GM21423 (cell line): ENCODE measurements at regions not wholly inside any gene's neighbourhood (a gene's known extent, or its start where the extent isn't known, plus 50 kb on each side); places are given as distances from the start of the nearest gene placed in this dataset.
A peak's percentile ranks its signal among the peaks of the same experiment; 100 is the strongest.
"Not testable (repeated sequence)": the region's sequence is repeated elsewhere in the genome, so short reads cannot be mapped to it uniquely, and the experiment has no call there.

Source experiments
- ATAC-seq: cut with Tn5 transposase; IDR thresholded peaks from one replicate; pipeline ENCODE4 v1.9.1; 2021; ENCODE audit warnings: mild to moderate bottlenecking, moderate library complexity; ENCODE audit not compliant: unreplicated experiment

DNA sequence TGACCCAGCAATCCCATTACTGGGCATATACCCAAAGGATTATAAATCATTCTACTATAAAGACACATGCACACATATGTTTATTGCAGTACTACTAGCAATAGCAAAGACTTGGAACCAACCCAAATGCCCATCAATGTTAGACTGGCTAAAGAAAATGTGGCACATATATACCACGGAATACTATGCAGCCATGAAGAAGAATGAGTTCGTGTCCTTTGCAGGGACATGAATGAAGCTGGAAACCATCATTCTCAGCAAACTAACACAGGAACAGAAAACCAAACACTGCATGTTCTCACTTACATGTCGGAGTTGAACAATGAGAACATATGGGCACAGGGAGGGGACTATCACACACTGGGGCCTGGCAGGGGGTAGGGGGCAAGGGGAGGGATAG, 183.0 kb downstream of the HACE1 start:
- ATAC-seq = not testable (repeated sequence)

DNA sequence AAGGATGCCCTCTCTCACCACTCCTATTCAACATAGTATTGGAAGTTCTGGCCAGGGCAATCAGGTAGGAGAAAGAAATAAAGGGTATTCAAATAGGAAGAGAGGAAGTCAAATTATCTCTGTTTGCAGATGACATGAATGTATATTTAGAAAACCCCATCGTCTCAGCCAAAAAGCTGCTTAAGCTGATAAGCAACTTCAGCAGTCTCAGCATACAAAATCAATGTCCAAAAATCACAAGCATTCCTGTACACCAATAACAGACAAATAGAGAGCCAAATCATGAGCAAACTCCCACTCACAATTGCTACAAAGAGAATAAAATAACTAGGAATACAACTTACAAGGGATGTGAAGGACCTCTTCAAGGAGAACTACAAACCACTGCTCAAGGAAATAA, 184.6 kb downstream of the HACE1 start:
- not testable (repeated sequence) for ATAC-seq

DNA sequence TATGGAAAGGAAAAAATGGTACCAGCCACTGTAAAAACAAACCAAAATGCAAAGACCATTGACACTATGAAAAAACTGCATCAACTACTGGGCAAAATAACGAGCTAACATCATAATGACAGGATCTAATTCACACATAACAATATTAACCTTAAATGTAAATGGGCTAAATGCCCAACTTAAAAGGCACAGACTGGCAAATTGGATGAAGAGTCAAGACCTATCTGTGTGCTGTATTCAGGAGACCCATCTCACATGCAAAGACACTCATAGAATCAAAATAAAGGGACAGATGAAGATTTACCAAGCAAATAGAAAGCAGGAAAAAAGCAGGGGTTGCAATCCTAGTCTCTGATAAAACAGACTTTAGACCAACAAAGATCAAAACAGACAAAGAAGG, 186.6 kb downstream of the HACE1 start:
- not testable (repeated sequence) for ATAC-seq

DNA sequence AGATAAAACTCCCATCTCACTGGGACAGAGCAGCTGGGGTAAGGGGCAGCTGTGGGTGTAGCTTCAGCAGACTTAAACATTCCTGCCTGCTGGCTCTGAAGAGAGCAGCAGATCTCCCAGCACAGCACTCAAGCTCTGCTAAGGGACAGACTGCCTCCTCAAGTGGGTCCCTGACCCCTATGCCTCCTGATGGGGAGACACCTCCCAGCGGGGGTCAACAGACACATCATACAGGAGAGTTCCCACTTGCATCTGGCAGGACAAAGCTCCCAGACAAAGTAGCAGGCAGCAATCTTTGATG, 188.2 kb downstream of the HACE1 start:
- not testable (repeated sequence) for ATAC-seq

DNA sequence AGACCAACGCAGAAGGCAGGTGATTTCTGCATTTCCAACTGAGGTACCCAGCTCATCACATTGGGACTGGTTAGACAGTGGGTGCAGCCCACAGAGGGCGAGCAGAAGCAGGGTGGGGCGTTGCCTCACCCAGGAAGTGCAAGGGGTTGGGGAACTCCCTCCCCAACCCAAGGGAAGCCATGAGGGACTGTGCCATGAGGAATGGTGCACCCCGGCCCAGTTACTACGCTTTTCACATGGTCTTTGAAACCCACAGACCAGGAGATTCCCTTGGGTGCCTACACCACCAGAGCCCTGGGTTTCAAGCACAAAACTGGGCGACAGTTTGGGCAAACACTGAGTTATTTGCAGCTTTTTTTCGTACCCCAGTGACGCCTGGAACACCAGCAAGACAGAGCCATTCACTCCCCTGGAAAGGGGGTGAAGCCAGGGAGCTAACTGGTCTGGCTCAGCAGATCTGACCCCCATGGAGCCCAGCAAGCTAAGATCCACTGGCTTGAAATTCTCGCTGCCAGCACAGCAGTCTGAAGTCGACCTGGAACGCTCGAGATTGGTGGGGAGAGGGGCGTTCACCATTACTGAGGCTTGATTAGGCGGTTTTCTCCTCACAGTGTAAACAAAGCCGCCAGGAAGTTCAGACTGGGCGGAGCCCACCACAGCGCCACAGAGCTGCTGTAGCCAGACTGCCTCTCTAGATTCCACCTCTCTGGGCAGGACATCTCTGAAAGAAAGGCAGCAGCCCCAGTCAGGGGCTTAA, 188.7 kb downstream of the HACE1 start:
- not testable (repeated sequence) for ATAC-seq

DNA sequence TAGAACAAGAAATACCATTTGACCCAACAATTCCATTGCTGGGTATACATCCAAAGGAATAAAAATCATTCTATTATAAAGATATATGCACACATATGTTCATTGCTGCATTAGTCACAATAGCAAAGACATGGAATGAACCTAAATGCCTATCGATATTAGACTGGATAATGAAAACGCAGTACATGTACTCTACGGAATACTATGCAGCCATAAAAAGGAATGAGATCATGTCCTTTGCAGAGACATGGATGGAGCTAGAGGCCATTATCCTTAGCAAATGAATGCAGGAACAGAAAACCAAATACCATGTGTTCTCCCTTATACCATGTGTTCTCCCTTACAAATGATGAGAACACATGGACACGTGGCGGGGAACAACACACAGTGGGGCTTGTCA, 190.2 kb downstream of the HACE1 start:
- no peak for ATAC-seq

DNA sequence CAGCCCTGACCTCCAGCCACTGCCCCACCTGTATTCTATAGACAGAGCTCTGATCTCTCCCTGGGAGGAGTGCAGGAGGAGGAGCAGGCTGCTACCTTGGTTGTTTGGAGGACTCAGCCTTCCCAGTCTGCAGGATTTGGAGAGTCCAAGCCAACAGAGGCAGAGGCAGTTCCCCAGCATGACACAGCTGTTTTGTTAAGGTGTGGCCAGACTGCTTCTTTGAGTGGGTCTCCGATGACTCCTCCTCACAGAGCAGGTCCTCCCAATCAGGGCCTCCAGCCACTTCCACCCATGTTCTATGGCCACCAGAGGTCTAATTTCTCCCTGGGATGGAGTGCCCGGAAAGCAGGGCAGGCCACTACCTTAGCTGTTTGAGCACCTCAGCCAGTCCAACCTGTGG, 203.5 kb downstream of the HACE1 start:
- no peak for ATAC-seq

DNA sequence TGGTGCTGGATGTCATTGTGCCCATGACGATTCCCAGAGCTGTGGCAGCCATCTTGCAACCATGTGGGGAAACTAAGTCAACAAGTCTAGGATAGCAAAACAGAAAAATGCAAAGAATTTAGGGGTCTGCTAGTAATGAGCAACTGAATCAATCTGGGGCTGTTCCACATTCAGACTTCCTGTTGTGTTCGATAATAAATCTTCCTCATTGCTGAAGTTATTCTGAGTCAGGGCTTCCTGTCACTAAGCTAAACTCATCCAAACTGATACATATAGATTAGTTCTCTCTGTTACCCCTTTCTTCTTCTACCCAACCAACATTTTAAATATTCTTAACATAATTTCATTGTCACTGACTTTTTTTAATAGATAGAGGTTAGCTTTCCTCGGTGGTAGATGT, 205.9 kb downstream of the HACE1 start:
- ATAC-seq = no peak

DNA sequence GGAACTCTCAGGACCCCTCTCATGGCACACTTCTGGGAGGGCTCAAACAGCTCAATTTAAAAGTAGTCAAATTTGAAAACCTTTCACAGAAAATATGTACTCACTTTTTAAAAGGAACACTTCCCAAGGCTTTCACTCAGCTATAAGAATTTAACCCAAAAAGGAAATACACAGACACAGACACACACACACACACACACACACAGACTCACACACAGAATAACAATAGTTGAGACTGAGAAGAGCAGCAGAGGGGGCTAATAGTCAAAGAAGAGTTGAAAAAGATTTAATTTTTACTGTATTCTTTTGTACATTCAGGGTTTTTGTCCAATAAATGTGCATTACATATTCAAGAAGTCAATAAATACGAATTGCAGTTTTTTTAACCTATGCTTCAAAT, 211.4 kb downstream of the HACE1 start:
- ATAC-seq = no peak

DNA sequence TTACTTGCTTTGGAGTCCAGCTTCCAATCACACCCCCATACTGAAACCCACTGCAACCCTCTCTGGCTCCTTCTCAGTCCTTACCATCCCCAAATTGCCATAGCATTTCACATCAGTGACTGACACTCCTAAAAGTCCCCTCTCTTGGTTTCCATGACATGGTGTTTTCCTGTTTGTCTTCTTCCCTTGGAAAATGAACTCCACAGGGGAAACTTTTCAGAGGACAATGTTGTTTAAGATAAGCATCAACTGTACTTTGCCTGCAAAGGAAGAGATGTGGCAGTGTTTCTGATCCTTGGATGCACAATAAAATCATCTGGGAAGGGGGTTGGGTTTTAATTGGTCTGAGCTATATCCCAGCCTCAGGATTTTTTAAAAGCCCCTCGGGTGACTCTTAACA, 214.9 kb downstream of the HACE1 start:
- ATAC-seq = no peak

DNA sequence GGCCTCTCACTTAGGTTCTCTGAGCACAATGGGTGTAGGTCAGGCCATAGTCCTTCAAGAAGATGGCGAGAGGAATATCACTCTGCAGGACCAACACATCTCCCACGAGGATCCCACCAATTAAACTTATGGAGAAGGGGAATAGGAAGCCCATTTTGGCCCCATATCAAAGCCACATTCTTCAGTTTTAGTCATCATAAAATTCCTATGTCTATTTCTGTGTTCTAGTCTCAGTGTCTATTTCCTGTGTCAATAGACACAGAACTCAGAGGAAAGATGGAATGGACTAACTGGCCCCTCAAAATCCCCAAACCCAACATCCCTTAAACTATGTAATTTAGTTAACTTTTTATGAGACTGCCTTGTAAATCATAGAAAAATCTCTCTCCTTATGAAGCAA, 216.8 kb downstream of the HACE1 start:
- ATAC-seq = no peak

DNA sequence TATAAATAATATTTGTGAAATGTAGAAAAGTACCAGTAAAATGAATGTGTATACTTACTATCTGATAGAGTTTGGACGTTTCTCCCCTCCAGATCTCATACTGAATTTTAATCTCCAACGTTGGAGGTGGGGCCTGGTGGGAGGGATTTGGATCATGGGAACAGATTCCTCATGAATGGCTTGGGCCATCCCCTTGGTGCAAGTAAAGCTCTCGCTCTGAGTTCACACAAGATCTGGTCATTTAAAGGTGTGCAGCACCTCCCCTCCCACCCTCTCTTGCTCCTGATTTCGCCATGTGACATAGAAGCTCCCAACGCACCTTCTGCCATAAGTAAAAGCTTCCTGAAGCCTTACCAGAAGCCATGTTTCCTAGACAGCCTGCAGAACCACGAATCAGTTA, 219.0 kb downstream of the HACE1 start:
- no peak for ATAC-seq

DNA sequence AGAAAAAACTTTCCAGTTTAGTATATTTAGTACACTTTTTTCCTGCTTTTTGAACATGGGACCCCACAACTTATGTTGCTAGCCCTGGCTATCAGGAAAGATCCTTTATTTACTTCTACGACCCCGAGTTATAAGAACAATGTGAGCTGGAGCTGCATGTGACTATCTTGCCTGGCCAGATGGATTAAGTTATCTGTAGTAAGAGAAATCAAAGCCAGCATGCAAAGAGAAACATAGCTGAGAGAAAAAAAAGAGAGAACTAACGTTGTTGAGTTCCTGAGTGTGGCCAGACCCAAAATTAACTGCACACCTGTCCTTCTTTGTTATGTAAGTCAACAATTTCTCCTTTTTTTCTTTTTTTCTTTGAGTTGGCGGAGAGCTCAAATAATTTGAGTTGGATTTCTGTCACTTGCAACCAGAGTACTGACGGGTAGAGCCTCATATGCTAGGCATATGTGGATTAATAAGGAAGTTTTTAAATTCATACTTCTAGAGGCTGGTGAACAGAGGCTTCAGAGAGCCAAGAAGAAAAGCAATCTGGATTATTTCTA, 219.5 kb downstream of the HACE1 start:
- ATAC-seq = no peak

DNA sequence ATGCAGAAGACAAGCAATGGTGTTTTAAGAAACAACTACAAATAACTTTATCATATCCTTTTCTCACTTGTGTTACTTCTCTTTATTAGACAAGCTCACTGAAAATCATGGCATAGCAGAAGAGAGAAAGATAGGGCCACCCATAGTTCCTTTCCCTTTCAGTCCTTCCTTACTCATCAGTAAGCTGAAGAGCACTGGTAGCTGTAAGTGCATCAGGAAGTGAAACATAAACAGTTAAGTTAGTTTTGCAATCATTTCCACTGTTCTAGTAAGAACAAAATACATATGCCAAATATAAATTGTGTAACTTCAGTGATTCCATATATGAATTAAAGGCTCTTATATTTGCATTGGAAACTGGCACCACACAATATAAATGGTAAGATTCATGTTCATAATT, 220.1 kb downstream of the HACE1 start:
- peak; percentile 91 for ATAC-seq

DNA sequence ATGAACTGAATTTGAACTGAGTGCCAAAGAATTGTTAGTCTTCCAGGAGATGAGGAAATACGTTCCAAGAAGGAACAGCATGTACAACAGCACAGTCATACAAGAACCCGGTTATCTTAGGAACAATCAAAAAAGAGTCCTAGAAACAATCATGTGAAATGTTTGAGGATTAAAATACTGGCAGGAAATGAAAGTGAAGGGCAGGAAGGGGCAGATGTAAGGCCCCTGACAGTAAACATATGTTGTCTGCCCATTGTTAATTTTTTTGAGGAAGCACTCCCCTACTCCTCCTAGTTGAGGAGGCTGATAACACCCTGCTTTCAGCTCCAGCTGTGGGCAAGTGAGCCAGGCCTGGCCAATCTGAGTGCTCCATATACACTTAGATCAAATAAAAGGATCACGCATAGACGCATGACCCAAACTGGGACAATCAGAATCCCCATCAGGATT, 220.9 kb downstream of the HACE1 start:
- no peak for ATAC-seq

DNA sequence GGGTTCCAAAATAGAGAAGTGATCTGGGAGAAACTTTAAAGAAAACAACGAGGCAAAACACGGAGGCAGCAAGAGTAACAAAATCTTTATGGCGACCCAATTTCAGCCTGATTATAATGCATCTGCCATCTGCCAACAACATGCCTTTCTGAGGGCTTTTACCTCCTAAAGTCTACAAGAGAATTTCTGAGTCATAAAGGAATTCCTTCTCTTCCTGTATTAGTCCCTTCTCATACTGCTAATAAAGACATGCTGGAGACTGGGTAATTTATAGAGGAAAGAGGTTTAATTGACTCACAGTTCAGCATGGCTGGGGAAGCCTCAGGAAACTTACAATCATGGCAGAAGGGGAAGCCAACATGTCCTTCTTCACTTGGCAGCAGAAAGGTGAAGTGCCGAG, 226.6 kb downstream of the HACE1 start:
- ATAC-seq = no peak

DNA sequence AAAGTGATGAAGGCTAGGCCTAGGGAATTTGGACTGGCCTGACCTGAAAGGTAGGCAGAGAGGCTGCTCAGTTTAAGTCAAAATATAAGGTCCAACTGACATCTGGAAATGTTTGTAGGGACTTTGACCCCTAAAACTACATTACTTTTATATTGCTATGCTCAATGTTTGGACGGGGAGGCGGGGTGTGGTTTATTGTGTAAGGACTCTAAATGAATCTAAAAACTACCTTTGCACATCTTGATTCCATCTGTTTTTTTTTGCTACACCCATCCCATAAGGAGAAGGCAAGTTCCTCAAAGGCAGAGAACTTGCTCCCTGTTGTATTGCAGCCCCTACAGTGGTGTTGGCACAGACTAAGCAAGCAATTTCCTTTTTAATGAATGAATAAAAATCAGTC, 227.1 kb downstream of the HACE1 start:
- ATAC-seq = no peak

DNA sequence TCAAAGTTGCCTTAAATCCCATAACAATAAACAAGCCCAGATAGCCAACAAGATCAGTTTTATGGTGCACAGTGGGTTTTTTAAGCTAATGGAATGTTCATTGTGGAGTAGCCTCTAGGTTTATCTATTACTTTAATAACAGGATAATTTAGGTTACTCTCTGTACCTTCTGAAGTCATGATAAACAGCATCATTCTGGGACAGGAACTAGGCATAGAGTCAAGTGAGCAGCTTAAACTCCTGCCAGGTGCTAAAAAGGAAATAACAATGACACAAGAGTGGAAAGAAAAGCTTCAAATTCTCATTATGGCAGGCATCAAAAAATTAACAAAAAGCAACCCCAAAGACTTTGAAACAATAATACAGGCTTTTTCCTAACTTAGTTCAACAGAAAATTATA, 228.8 kb downstream of the HACE1 start:
- no peak for ATAC-seq

DNA sequence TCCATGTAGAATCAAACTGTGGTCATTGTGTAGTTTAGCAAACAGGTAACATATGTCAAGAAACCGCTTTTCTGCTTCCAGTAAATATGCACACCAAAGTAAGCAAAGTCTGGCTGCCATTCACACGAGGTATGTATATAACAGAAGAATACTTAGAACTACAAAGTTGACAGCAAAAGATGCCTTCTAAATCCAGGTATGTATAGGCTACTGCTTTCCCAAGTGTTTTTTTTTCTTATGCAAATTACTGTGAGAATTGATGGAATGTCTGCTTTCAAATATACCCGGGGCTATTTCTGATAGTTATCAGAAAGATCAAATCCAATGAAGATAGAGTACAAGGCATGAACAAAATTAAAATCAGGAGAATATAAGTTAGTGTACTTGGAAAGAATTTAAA, 229.2 kb downstream of the HACE1 start:
- no peak for ATAC-seq

DNA sequence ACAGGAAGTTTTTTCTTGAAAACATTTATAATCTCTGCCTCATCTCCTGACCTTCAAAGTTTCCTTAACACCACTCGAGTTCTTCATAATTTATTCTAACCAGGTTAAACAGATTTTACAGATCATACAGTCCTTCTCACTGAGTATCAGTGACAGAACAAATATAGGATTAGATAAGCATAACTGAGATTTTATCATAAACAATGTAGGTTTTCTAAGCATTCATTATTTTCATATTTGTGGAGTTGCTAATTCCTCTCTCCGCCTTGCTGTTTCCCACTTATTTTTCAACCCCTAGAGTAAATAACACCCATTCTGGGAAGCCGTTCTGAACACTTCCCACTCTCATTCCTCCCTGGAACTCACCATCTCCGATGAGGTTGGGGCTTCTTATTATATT, 229.9 kb downstream of the HACE1 start:
- no peak for ATAC-seq

DNA sequence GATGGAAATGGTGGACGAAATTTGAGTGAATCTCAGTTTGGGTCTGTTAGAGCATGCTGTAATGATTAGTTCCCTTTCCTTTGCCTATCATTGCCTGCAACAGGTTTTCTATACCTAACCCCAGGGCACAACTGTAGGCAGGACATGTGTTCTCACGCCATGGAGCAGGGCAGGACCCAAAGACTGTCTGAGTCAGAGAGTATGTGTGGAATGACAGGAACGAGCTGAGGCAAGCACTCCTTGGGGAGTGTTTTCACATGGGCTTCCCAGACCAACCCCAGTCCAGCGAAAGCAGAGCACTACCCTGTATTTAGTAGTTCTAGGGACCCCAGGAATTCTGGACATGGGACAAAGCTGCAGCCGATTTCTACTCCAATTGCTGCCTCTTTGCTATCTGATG, 234.2 kb downstream of the HACE1 start:
- ATAC-seq = no peak

DNA sequence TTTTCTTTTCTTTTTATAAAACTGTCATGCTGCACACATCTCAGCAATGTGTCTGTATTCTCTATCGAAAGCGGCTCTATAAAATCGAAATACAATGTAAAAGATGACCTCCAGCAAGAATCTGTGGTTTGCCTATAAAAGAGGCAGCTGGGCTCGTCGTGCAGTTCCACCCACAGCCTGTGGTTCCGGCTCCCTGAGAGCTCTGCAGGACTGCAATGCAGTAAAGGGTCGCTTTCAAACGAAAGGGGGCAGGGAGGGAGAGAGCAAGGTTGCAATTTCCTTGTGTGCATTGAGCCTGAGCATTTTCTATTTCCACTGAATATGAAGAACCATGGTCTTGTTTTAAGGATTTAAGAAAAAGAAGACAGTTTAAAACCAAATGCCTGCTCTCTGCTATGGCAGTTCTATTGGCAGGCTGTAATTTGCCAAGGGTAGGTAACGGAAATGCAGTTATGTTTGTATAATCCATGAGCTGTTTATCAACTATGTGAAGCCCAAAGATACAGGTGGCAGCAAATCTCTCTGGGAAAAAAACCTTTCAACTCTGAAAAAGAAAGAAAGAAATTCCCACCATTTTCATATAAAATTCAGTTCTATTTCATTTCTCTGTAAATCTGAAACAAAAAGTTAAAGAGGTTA, 236.5 kb downstream of the HACE1 start:
- ATAC-seq = no peak

DNA sequence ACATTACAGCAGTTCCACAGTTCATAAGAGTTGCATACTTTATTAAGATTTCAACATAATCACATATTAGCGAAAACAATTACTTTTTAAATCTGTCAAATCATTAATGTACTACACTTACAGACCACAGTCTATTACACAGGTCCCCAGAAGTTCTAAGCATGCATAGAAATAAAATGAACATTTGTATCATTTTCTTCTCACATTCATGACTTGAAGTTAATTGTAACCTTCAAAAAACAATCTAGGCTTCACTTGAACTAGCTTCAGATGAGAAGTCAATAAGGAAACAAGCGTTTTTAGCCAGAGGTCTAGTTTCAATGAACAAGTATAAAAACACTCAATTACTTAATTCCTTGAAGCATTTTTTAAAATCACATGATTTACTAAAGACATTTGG, 238.3 kb downstream of the HACE1 start:
- no peak for ATAC-seq
